Liver (tissue), 8 donors: ENCODE measurements at regions not wholly inside any gene's neighbourhood (a gene's known extent, or its start where the extent isn't known, plus 50 kb on each side); places are given as distances from the start of the nearest gene placed in this dataset.

Experiments
- DNase-seq: peaks from one replicate; pipeline ENCODE4 v3.0.0-alpha.2; 2017; ENCODE audit warnings: low spot score
- H3K27ac ChIP-seq, 2 donors: one replicate each; pipeline ENCODE4 v1.7.0; 2013; ENCODE audit warnings: inconsistent platforms in 2 of 2, low read length in 2 of 2, control low read depth in 1 of 2, low read depth in 1 of 2, mild to moderate bottlenecking in 1 of 2
- H3K27me3 ChIP-seq, 4 donors: one replicate each; pipeline versions ENCODE4 v1.6.1 to v1.7.0; 2013; ENCODE audit warnings: low read length in 3 of 4, inconsistent platforms in 1 of 4, mild to moderate bottlenecking in 1 of 4, moderate library complexity in 1 of 4; ENCODE audit not compliant: control insufficient read depth in 4 of 4, insufficient read depth in 4 of 4
- H3K36me3 ChIP-seq, 4 donors: one replicate each; pipeline versions ENCODE4 v1.6.1 to v1.7.0; 2013; ENCODE audit warnings: low read length in 3 of 4, mild to moderate bottlenecking in 3 of 4, low read depth in 1 of 4, moderate library complexity in 1 of 4; ENCODE audit not compliant: control insufficient read depth in 4 of 4, insufficient read depth in 3 of 4
- H3K4me1 ChIP-seq, 4 donors: one replicate each; pipeline versions ENCODE4 v1.6.1 to v1.7.0; 2013; ENCODE audit warnings: low read length in 3 of 4, mild to moderate bottlenecking in 3 of 4, moderate library complexity in 1 of 4; ENCODE audit not compliant: control insufficient read depth in 4 of 4, insufficient read depth in 4 of 4
- H3K4me3 ChIP-seq, 3 donors: one replicate each; pipeline versions ENCODE4 v1.6.1 to v1.7.0; 2013; ENCODE audit warnings: low read length in 3 of 3, control low read depth in 1 of 3, low read depth in 1 of 3, mild to moderate bottlenecking in 1 of 3
- H3K9ac ChIP-seq, 2 donors: one replicate each; pipeline ENCODE4 v1.7.0; 2013; ENCODE audit warnings: low read length in 2 of 2, mild to moderate bottlenecking in 2 of 2, moderate library complexity in 2 of 2, control low read depth in 1 of 2, low read depth in 1 of 2
- H3K9me3 ChIP-seq, 4 donors: one replicate each; pipeline versions ENCODE4 v1.6.1 to v1.7.0; 2013; ENCODE audit warnings: low read length in 3 of 4; ENCODE audit not compliant: control insufficient read depth in 4 of 4
- CTCF ChIP-seq: fragments of 150-350 bp; IDR thresholded peaks from 2 replicates; pipeline ENCODE4 v1.5.1; 2017; ENCODE audit warnings: improper control_type of control experiment, low read depth, low read length; ENCODE audit not compliant: missing input control
- EGR1 ChIP-seq, 2 donors: IDR thresholded peaks; 2 replicates each; pipeline ENCODE4 v1.6.1; 2016 to 2018; ENCODE audit warnings: antibody characterized with exemption in 2 of 2, low read depth in 2 of 2
- FOXA1 ChIP-seq: IDR thresholded peaks from 2 replicates; pipeline ENCODE4 v1.6.1; 2016; ENCODE audit warnings: antibody characterized with exemption
- FOXA2 ChIP-seq: IDR thresholded peaks from 2 replicates; pipeline ENCODE4 v1.6.1; 2016; ENCODE audit warnings: antibody characterized with exemption
- GABPA ChIP-seq, 2 donors: IDR thresholded peaks in 1 of 2; conservative IDR thresholded peaks in 1 of 2; 2 replicates each; pipeline ENCODE4 v1.6.1; 2016; ENCODE audit warnings: antibody characterized with exemption in 2 of 2, mild to moderate bottlenecking in 1 of 2, moderate library complexity in 1 of 2
- HNF4A ChIP-seq, 2 donors: conservative IDR thresholded peaks; 2 replicates each; pipeline ENCODE4 v1.6.1; 2016; ENCODE audit warnings: antibody characterized with exemption in 2 of 2, mild to moderate bottlenecking in 2 of 2
- HNF4G ChIP-seq: IDR thresholded peaks from 2 replicates; pipeline ENCODE4 v1.6.1; 2016; ENCODE audit warnings: antibody characterized with exemption
- JUND ChIP-seq, 2 donors: IDR thresholded peaks; 2 replicates each; pipeline ENCODE4 v1.6.1; 2016; ENCODE audit warnings: antibody characterized with exemption in 2 of 2
- NR2F2 ChIP-seq: IDR thresholded peaks from 2 replicates; pipeline ENCODE4 v1.6.1; 2016; ENCODE audit warnings: antibody characterized with exemption
- RAD21 ChIP-seq, 2 donors: IDR thresholded peaks; 2 replicates each; pipeline ENCODE4 v1.6.1; 2016; ENCODE audit warnings: antibody characterized with exemption in 2 of 2, mild to moderate bottlenecking in 2 of 2
- RXRA ChIP-seq, 2 donors: IDR thresholded peaks; 2 replicates each; pipeline ENCODE4 v1.6.1; 2017 to 2018; ENCODE audit warnings: antibody characterized with exemption in 2 of 2, mild to moderate bottlenecking in 1 of 2
- SP1 ChIP-seq: IDR thresholded peaks from 2 replicates; pipeline ENCODE4 v1.6.1; 2018; ENCODE audit warnings: antibody characterized with exemption, mild to moderate bottlenecking
- TAF1 ChIP-seq: conservative IDR thresholded peaks from 2 replicates; pipeline ENCODE4 v1.6.1; 2016; ENCODE audit warnings: antibody characterized with exemption, mild to moderate bottlenecking
- YY1 ChIP-seq: IDR thresholded peaks from 2 replicates; pipeline ENCODE4 v1.6.1; 2016; ENCODE audit warnings: antibody characterized with exemption, mild to moderate bottlenecking
- WGBS: extraction: QIAGEN DNeasy Blood & Tissue Kit; methylation state at CpG from one replicate; pipeline ENCODE4 v1.1.7; 2013; 5-methylcytosine and 5-hydroxymethylcytosine counted together
- TF ChIP-seq, protein P1 (sequence below): IDR thresholded peaks from 2 replicates; pipeline ENCODE4 v1.6.1; 2016; ENCODE audit warnings: antibody characterized with exemption, mild to moderate bottlenecking
- TF ChIP-seq, protein P2 (sequence below): IDR thresholded peaks from 2 replicates; pipeline ENCODE4 v1.6.1; 2016; ENCODE audit warnings: antibody characterized with exemption
- TF ChIP-seq, protein P3 (sequence below): IDR thresholded peaks from 2 replicates; pipeline ENCODE4 v1.6.1; 2016; ENCODE audit warnings: antibody characterized with exemption
- TF ChIP-seq, protein P4 (sequence below): IDR thresholded peaks from 2 replicates; pipeline ENCODE4 v1.6.1; 2016; ENCODE audit warnings: antibody characterized with exemption
- donor health status: healthy.
- donor health status: healthy.
- donor health status: healthy.
- donor health status: healthy.
- donor health status: healthy.

DNA sequence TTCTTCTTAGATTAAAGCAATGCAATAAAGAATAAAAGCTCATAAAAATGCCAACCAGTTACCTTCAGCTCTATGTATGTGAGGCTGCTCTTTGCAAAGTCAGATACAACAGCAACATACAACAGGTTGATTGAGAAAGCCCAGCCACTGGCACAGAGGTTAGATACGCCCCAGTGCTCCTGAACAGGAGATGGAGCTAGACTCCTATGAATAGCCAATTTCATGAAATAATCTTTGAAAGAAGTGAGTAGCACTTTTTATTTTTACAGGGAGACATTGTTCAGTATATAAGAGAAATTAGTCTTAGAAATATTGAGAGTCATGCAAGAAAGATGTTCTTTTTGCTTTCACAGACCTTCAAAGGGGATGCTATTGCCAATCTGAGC is 362.4 kb upstream of the MEX3C start:
- no peak overlapping the region for H3K27ac ChIP-seq
- 77% methylated on average over 1 of the region's 1 CpG for WGBS
- no peaks in the 10 kb centered on the region for H3K9me3 ChIP-seq
- TF ChIP-seq, protein P1, sequence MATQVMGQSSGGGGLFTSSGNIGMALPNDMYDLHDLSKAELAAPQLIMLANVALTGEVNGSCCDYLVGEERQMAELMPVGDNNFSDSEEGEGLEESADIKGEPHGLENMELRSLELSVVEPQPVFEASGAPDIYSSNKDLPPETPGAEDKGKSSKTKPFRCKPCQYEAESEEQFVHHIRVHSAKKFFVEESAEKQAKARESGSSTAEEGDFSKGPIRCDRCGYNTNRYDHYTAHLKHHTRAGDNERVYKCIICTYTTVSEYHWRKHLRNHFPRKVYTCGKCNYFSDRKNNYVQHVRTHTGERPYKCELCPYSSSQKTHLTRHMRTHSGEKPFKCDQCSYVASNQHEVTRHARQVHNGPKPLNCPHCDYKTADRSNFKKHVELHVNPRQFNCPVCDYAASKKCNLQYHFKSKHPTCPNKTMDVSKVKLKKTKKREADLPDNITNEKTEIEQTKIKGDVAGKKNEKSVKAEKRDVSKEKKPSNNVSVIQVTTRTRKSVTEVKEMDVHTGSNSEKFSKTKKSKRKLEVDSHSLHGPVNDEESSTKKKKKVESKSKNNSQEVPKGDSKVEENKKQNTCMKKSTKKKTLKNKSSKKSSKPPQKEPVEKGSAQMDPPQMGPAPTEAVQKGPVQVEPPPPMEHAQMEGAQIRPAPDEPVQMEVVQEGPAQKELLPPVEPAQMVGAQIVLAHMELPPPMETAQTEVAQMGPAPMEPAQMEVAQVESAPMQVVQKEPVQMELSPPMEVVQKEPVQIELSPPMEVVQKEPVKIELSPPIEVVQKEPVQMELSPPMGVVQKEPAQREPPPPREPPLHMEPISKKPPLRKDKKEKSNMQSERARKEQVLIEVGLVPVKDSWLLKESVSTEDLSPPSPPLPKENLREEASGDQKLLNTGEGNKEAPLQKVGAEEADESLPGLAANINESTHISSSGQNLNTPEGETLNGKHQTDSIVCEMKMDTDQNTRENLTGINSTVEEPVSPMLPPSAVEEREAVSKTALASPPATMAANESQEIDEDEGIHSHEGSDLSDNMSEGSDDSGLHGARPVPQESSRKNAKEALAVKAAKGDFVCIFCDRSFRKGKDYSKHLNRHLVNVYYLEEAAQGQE, result no peak
- TF ChIP-seq, protein P2, sequence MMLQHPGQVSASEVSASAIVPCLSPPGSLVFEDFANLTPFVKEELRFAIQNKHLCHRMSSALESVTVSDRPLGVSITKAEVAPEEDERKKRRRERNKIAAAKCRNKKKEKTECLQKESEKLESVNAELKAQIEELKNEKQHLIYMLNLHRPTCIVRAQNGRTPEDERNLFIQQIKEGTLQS, result no peak
- TF ChIP-seq FOXA1, result no peak
- no peak for TF ChIP-seq EGR1 (IDR thresholded peaks at IDR 0.05; ENCODE audit: low read depth in 2 of 2)
- no peak for TF ChIP-seq NR2F2
- TF ChIP-seq, protein P3, sequence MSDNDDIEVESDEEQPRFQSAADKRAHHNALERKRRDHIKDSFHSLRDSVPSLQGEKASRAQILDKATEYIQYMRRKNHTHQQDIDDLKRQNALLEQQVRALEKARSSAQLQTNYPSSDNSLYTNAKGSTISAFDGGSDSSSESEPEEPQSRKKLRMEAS, result no peak
- TF ChIP-seq SP1, result no peak
- TF ChIP-seq JUND (IDR thresholded peaks at IDR 0.05), result no peak
- TF ChIP-seq TAF1, result no peak
- TF ChIP-seq GABPA (IDR thresholded peaks at IDR 0.05 in 1 of 2, conservative IDR thresholded peaks at IDR 0.05 in 1 of 2), result no peak
- no peak for TF ChIP-seq RAD21 (IDR thresholded peaks at IDR 0.05)
- no peak for TF ChIP-seq HNF4A (conservative IDR thresholded peaks at IDR 0.05)
- no peak for TF ChIP-seq CTCF
- TF ChIP-seq, protein P4, sequence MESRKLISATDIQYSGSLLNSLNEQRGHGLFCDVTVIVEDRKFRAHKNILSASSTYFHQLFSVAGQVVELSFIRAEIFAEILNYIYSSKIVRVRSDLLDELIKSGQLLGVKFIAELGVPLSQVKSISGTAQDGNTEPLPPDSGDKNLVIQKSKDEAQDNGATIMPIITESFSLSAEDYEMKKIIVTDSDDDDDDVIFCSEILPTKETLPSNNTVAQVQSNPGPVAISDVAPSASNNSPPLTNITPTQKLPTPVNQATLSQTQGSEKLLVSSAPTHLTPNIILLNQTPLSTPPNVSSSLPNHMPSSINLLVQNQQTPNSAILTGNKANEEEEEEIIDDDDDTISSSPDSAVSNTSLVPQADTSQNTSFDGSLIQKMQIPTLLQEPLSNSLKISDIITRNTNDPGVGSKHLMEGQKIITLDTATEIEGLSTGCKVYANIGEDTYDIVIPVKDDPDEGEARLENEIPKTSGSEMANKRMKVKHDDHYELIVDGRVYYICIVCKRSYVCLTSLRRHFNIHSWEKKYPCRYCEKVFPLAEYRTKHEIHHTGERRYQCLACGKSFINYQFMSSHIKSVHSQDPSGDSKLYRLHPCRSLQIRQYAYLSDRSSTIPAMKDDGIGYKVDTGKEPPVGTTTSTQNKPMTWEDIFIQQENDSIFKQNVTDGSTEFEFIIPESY, result no peak
- no peak for TF ChIP-seq HNF4G
- no peak for TF ChIP-seq RXRA (IDR thresholded peaks at IDR 0.05)
- TF ChIP-seq FOXA2, result no peak
- TF ChIP-seq YY1, result no peak
- peaks cover 0 to 4% (median 1%) of the 10 kb centered on the region in 4 donors for H3K4me1 ChIP-seq
- H3K9ac ChIP-seq, result no peak overlapping the region
- DNase-seq, result no peak
- no peak overlapping the region for H3K4me3 ChIP-seq
- H3K27me3 ChIP-seq, result no peaks in the 10 kb centered on the region
- no peaks in the 10 kb centered on the region for H3K36me3 ChIP-seq

DNA sequence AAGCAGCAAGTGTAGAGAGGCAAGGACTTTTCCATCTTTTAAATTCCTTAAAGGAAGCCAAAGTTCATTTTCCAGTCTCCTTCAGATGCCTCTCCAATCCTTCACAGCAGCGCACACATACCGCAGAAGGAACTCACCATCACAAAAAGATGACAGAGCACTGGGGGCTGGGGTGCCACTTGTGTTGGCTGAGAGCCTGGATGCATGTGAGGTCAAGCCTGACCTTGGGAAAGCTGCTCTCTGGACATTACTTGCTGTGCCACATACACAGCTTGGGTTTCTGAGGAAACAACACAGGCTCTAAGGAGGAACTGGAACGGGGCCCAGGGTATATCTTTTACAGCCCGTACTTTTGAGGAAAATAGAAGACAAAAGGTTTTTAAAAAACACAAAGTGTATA is 364.3 kb upstream of the MEX3C start:
- TF ChIP-seq GABPA (IDR thresholded peaks at IDR 0.05 in 1 of 2, conservative IDR thresholded peaks at IDR 0.05 in 1 of 2) (no peak), SP1 (no peak), TAF1 (no peak), RXRA (IDR thresholded peaks at IDR 0.05) (no peak), JUND (IDR thresholded peaks at IDR 0.05) (no peak), RAD21 (IDR thresholded peaks at IDR 0.05) (no peak), NR2F2 (no peak), FOXA1 (no peak), CTCF (no peak), HNF4A (conservative IDR thresholded peaks at IDR 0.05) (no peak), YY1 (no peak), HNF4G (no peak), EGR1 (IDR thresholded peaks at IDR 0.05; ENCODE audit: low read depth in 2 of 2) (no peak)
- TF ChIP-seq, protein P2, result no peak
- TF ChIP-seq, protein P4, result no peak
- TF ChIP-seq, protein P3, result no peak
- Histone ChIP-seq H3K27ac (no peak overlapping the region), H3K9ac (no peak overlapping the region)

More for the DNA sequence above, 364.3 kb upstream of the MEX3C start:
- Histone ChIP-seq H3K9me3 (no peaks in the 10 kb centered on the region), H3K27me3 (no peaks in the 10 kb centered on the region), H3K4me1 (peaks cover 0 to 4% (median 1%) of the 10 kb centered on the region in 4 donors), H3K4me3 (no peak overlapping the region), H3K36me3 (no peaks in the 10 kb centered on the region)
- DNase-seq, result no peak
- 82% methylated on average over 4 of the region's 4 CpGs for WGBS
